Testis (tissue), 2 donors: ENCODE measurements at regions not wholly inside any gene's neighbourhood (a gene's known extent, or its start where the extent isn't known, plus 50 kb on each side); places are given as distances from the start of the nearest gene placed in this dataset.

Experiments
- DNase-seq: peaks from one replicate; pipeline ENCODE4 v3.0.0-alpha.2; 2019
- H3K27ac ChIP-seq, 2 donors: fragments of 200-600 bp; sonication (generic); one replicate each; pipeline ENCODE4 v1.5.1; 2019
- H3K27me3 ChIP-seq: fragments of 200-600 bp; sonication (generic); one replicate; pipeline ENCODE4 v1.5.1; 2019
- H3K36me3 ChIP-seq: fragments of 200-600 bp; sonication (generic); one replicate; pipeline ENCODE4 v1.5.1; 2017; ENCODE audit warnings: low read depth; ENCODE audit errors: missing control alignments
- H3K4me1 ChIP-seq: fragments of 200-600 bp; sonication (generic); one replicate; pipeline ENCODE4 v1.5.1; 2019
- H3K4me3 ChIP-seq, 2 donors: fragments of 200-600 bp; sonication (generic); one replicate each; pipeline ENCODE4 v1.5.1; 2017 to 2019
- H3K9me3 ChIP-seq: fragments of 200-600 bp; sonication (generic); one replicate; pipeline ENCODE4 v1.5.1; 2017
- CTCF ChIP-seq, 3 experiments: fragments of 450-650 bp in 2 of 3; fragments of 200-600 bp in 1 of 3; sonication (generic) in 1 of 3; IDR thresholded peaks; one replicate each; pipeline ENCODE4 v1.5.1; 2016 to 2019; ENCODE audit warnings: antibody characterized with exemption in 3 of 3, mild to moderate bottlenecking in 2 of 3, moderate library complexity in 1 of 3
- POLR2A ChIP-seq: fragments of 450-650 bp; IDR thresholded peaks from one replicate; pipeline ENCODE4 v1.6.1; 2017; ENCODE audit warnings: antibody characterized with exemption, mild to moderate bottlenecking, moderate library complexity
- WGBS, 2 donors: methylation state at CpG; one replicate each; pipeline ENCODE4 v1.1.5; 2018; 5-methylcytosine and 5-hydroxymethylcytosine counted together
- intact Hi-C: fragments of 100-400 bp; cut with DNase I; formaldehyde crosslinking; loops from one replicate; pipeline ENCODE4 v1.15.1; 2023; ENCODE audit warnings: low total_unique reads

GRCh38 chrX:936979-937769, 275.3 kb downstream of the CRLF2 start:
- TF ChIP-seq CTCF (IDR thresholded peaks at IDR 0.05) (no peak), POLR2A (no peak)
- no peak for DNase-seq

GRCh38 chrX:933611-934010, 278.8 kb downstream of the CRLF2 start:
- Histone ChIP-seq H3K4me1 (no peaks in the 10 kb centered on the region), H3K4me3 (no peak overlapping the region), H3K9me3 (no peaks in the 10 kb centered on the region), H3K27me3 (no peaks in the 10 kb centered on the region), H3K36me3 (no peaks in the 10 kb centered on the region), H3K27ac (no peak overlapping the region)
- intact Hi-C loops: no loop called here
- TF ChIP-seq CTCF (IDR thresholded peaks at IDR 0.05): no peak
- TF ChIP-seq POLR2A: no peak
- no peak for DNase-seq
- WGBS, 2 donors: 37 to 43% methylated on average over 11 of the region's 11 CpGs

More at GRCh38 chrX:936979-937769, 275.3 kb downstream of the CRLF2 start:
- no peaks in the 10 kb centered on the region for H3K27me3 ChIP-seq
- intact Hi-C loops: no loop called here
- H3K4me1 ChIP-seq: no peaks in the 10 kb centered on the region
- H3K9me3 ChIP-seq: no peaks in the 10 kb centered on the region
- WGBS, 2 donors: 58 to 69% methylated on average over 20 to 26 of the region's 26 CpGs
- no peak overlapping the region for H3K27ac ChIP-seq
- no peaks in the 10 kb centered on the region for H3K36me3 ChIP-seq
- no peak overlapping the region for H3K4me3 ChIP-seq

- no peaks in the 10 kb centered on the region for H3K36me3 ChIP-seq
- no peak overlapping the region for H3K27ac ChIP-seq
- intact Hi-C loops: no loop called here
- no peaks in the 10 kb centered on the region for H3K27me3 ChIP-seq
- DNase-seq: no peak
- no peaks in the 10 kb centered on the region for H3K4me1 ChIP-seq
- TF ChIP-seq POLR2A (no peak), CTCF (IDR thresholded peaks at IDR 0.05) (no peak)
- H3K9me3 ChIP-seq: no peaks in the 10 kb centered on the region
- no peak overlapping the region for H3K4me3 ChIP-seq
- 79 to 82% methylated on average over 4 of the region's 4 CpGs for WGBS, 2 donors
Measured at GRCh38 chrX:928606-929005, 283.8 kb downstream of the CRLF2 start.

GRCh38 chrX:926991-927390, 285.5 kb downstream of the CRLF2 start:
- H3K27me3 ChIP-seq: no peaks in the 10 kb centered on the region
- no peaks in the 10 kb centered on the region for H3K36me3 ChIP-seq
- no peak overlapping the region for H3K4me3 ChIP-seq
- intact Hi-C loops: no loop called here
- no peak for DNase-seq
- 95 to 100% methylated on average over 2 of the region's 2 CpGs for WGBS, 2 donors
- H3K9me3 ChIP-seq: no peaks in the 10 kb centered on the region
- no peak overlapping the region for H3K27ac ChIP-seq
- no peaks in the 10 kb centered on the region for H3K4me1 ChIP-seq
- TF ChIP-seq POLR2A: no peak

- WGBS, 2 donors: 84 to 93% methylated on average over 8 to 9 of the region's 9 CpGs
- DNase-seq: no peak
- intact Hi-C loops: no loop called here
- H3K9me3 ChIP-seq: no peaks in the 10 kb centered on the region
- H3K36me3 ChIP-seq: no peaks in the 10 kb centered on the region
- H3K4me3 ChIP-seq: no peak overlapping the region
- no peaks in the 10 kb centered on the region for H3K27me3 ChIP-seq
- H3K4me1 ChIP-seq: no peaks in the 10 kb centered on the region
- H3K27ac ChIP-seq: no peak overlapping the region
- no peak for TF ChIP-seq POLR2A
- no peak for TF ChIP-seq CTCF (IDR thresholded peaks at IDR 0.05)
Measured at GRCh38 chrX:926070-926469, 286.4 kb downstream of the CRLF2 start.
